SK-N-SH treated with all-trans-retinoic acid at 6 μM for 48 hours (cell line): ENCODE measurements at regions not wholly inside any gene's neighbourhood (a gene's known extent, or its start where the extent isn't known, plus 50 kb on each side); places are given as distances from the start of the nearest gene placed in this dataset.

Experiments used
- ATAC-seq: fragments of 200-7000 bp; cut with Tn5 transposase; 3 replicates; pipeline ENCODE4 v1.9.1; 2020; ENCODE audit warnings: mild to moderate bottlenecking, moderate library complexity
- ARNTL ChIP-seq: fragments of 450-650 bp; formaldehyde crosslinking; IDR thresholded peaks from 2 replicates; pipeline ENCODE4 v1.5.0; 2020; ENCODE audit warnings: low read depth, mild to moderate bottlenecking, moderate library complexity, borderline replicate concordance
- BACH2 ChIP-seq: fragments of 250-450 bp; sonication (Bioruptor Pico); IDR thresholded peaks from 2 replicates; pipeline ENCODE4 v1.9.0; 2021; ENCODE audit warnings: mild to moderate bottlenecking, borderline replicate concordance
- CSDC2 ChIP-seq: fragments of 250-450 bp; sonication (Bioruptor Pico); IDR thresholded peaks from 2 replicates; pipeline ENCODE4 v1.5.0; 2020; ENCODE audit warnings: mild to moderate bottlenecking, moderate library complexity
- CSRNP3 ChIP-seq: fragments of 250-450 bp; sonication (Bioruptor Pico); IDR thresholded peaks from 2 replicates; pipeline ENCODE4 v1.5.1; 2021; ENCODE audit warnings: mild to moderate bottlenecking, moderate library complexity
- ESRRG ChIP-seq: fragments of 250-450 bp; sonication (Bioruptor Pico); IDR thresholded peaks from 2 replicates; pipeline ENCODE4 v1.6.1; 2021; ENCODE audit warnings: mild to moderate bottlenecking
- GLIS3 ChIP-seq: fragments of 250-450 bp; sonication (Bioruptor Pico); IDR thresholded peaks from 2 replicates; pipeline ENCODE4 v1.5.0; 2020; ENCODE audit warnings: mild to moderate bottlenecking, moderate library complexity
- ISL1 ChIP-seq: fragments of 250-450 bp; sonication (Bioruptor Pico); IDR thresholded peaks from 2 replicates; pipeline ENCODE4 v2.1.2; 2022; ENCODE audit warnings: mild to moderate bottlenecking, moderate library complexity
- OSR1 ChIP-seq: fragments of 250-450 bp; sonication (Bioruptor Pico); IDR thresholded peaks from 2 replicates; pipeline ENCODE4 v1.8.0; 2022; ENCODE audit warnings: moderate library complexity, mild to moderate bottlenecking, inconsistent platforms
- PATZ1 ChIP-seq: fragments of 250-450 bp; sonication (Bioruptor Pico); IDR thresholded peaks from 2 replicates; pipeline ENCODE4 v1.8.0; 2020; ENCODE audit warnings: mild to moderate bottlenecking, moderate library complexity, borderline replicate concordance
- PPARA ChIP-seq: fragments of 250-450 bp; sonication (Bioruptor Pico); IDR thresholded peaks from 2 replicates; pipeline ENCODE4 v1.5.0; 2020; ENCODE audit warnings: mild to moderate bottlenecking, borderline replicate concordance
- RARB ChIP-seq: fragments of 250-450 bp; sonication (Bioruptor Pico); IDR thresholded peaks from 2 replicates; pipeline ENCODE4 v1.8.0; 2021; ENCODE audit warnings: mild to moderate bottlenecking, moderate library complexity
- TCF4 ChIP-seq: fragments of 250-450 bp; sonication (Bioruptor Pico); IDR thresholded peaks from 2 replicates; pipeline ENCODE4 v1.8.0; 2021; ENCODE audit warnings: mild to moderate bottlenecking, moderate library complexity, borderline replicate concordance
- TOX ChIP-seq: fragments of 250-450 bp; sonication (Bioruptor Pico); IDR thresholded peaks from 2 replicates; pipeline ENCODE4 v1.8.0; 2021; ENCODE audit warnings: mild to moderate bottlenecking, moderate library complexity, borderline replicate concordance
- TSHZ2 ChIP-seq: fragments of 250-450 bp; sonication (Bioruptor Pico); IDR thresholded peaks from 2 replicates; pipeline ENCODE4 v1.5.0; 2020; ENCODE audit warnings: mild to moderate bottlenecking, moderate library complexity
- ZC3H10 ChIP-seq: fragments of 250-450 bp; sonication (Bioruptor Pico); IDR thresholded peaks from 2 replicates; pipeline ENCODE4 v1.5.1; 2021; ENCODE audit warnings: mild to moderate bottlenecking, moderate library complexity
- ZFP3 ChIP-seq: fragments of 250-450 bp; sonication (Bioruptor Pico); IDR thresholded peaks from 2 replicates; pipeline ENCODE4 v1.5.0; 2020; ENCODE audit warnings: mild to moderate bottlenecking, moderate library complexity
- ZNF70 ChIP-seq: fragments of 450-650 bp; formaldehyde crosslinking; IDR thresholded peaks from 2 replicates; pipeline ENCODE4 v1.5.0; 2020; ENCODE audit warnings: mild to moderate bottlenecking, moderate library complexity
- ZNF8 ChIP-seq: fragments of 450-650 bp; formaldehyde crosslinking; IDR thresholded peaks from 2 replicates; pipeline ENCODE4 v1.5.0; 2020; ENCODE audit warnings: mild to moderate bottlenecking, moderate library complexity
- TF ChIP-seq, protein P1 (sequence below): fragments of 250-450 bp; sonication (Bioruptor Pico); IDR thresholded peaks from 2 replicates; pipeline ENCODE4 v1.8.0; 2021; ENCODE audit warnings: low read depth, mild to moderate bottlenecking, moderate library complexity, borderline replicate concordance
- TF ChIP-seq, protein P2 (sequence below): fragments of 250-450 bp; sonication (Bioruptor Pico); IDR thresholded peaks from 2 replicates; pipeline ENCODE4 v1.5.1; 2020; ENCODE audit warnings: low read depth, mild to moderate bottlenecking, moderate library complexity

DNA sequence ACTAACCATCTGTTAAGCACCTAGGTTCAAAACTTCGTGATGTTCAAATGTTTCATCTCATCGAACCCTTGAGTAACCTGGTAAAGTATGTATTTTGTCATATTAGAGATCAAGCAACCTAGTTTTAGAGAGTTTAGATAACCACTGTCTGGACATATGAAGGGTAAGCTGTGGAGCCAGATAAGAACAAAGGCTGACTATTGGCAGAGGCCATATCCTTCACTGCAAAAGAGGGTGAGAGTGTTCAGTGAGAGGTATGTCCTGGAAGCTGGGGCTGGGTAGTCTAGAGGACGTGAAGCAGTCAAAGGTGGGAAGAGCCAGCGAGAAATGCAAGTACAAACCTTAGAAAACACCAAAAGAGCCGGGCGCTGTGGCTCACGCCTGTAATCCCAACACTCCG lies 573.1 kb upstream of the KLF4 start:
- TF ChIP-seq PPARA (no peak), ZC3H10 (no peak), TCF4 (CRISPR knock-in tag) (no peak), OSR1 (CRISPR knock-in tag) (no peak), ESRRG (CRISPR knock-in tag) (no peak), GLIS3 (CRISPR knock-in tag) (no peak), ARNTL (CRISPR knock-in tag) (no peak), ZNF70 (CRISPR knock-in tag) (no peak), CSDC2 (CRISPR knock-in tag) (no peak), ISL1 (CRISPR knock-in tag) (no peak), ZFP3 (CRISPR knock-in tag) (no peak)
- TF ChIP-seq, protein P1, sequence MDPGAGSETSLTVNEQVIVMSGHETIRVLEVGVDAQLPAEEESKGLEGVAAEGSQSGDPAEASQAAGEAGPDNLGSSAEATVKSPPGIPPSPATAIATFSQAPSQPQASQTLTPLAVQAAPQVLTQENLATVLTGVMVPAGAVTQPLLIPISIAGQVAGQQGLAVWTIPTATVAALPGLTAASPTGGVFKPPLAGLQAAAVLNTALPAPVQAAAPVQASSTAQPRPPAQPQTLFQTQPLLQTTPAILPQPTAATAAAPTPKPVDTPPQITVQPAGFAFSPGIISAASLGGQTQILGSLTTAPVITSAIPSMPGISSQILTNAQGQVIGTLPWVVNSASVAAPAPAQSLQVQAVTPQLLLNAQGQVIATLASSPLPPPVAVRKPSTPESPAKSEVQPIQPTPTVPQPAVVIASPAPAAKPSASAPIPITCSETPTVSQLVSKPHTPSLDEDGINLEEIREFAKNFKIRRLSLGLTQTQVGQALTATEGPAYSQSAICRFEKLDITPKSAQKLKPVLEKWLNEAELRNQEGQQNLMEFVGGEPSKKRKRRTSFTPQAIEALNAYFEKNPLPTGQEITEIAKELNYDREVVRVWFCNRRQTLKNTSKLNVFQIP (CRISPR knock-in tag): no peak
- ATAC-seq: no peak

DNA sequence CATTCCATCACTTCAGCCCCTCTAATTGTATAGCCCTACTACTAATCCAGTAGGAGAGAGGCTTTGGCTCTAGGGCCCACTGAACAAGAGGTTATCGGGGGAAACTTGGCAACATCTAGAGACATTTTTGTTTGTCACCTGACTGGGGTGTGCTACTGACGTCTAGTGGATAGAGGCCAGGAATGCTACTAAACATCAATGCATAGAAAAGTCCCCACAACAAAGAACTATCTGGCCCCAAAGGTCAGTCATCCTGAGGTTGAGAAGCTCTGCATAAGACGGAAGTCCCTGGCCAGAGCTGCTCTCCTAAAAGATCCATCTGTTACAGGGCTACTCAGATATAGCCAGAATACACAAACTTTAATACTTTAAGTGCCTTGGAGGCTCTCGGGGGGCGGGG lies 570.6 kb upstream of the KLF4 start:
- no peak for TF ChIP-seq CSRNP3 (CRISPR knock-in tag)
- no peak for TF ChIP-seq ARNTL (CRISPR knock-in tag)
- no peak for TF ChIP-seq ISL1 (CRISPR knock-in tag)
- TF ChIP-seq ESRRG (CRISPR knock-in tag): no peak
- TF ChIP-seq RARB: no peak
- ATAC-seq: no peak

DNA sequence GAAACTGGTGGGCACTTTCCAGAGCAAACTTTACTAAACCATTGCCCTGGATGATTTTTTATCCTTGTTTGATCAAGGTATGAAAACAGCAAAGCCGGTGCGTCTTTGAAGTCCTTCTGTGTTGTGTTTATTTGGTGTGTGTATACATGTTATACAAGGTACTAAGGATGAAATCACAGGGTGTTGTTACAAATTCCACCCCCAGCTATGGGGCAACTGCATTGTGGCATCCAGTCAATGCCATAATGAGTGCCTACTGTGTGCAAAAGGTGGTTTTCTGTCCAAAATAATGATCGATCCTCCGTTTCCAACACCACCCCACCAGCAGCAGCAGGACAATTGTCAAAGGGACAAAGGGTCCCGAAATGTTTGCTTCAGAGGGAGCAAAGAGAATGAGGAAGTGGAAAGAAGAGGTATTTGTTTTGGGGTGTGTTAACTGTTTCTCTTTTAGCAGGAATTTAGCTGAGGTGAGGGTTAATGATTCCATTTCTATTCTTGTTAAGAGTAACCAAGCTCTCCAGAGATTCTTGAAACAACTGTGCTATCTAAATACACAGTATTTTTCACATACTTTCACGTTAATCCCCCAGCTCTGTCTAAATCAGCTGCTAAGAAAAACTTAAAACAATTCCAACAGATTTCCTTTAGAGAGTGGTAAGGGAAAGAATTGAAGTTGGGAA lies 568.7 kb upstream of the KLF4 start:
- TF ChIP-seq ZNF8 (CRISPR knock-in tag): no peak
- no peak for TF ChIP-seq ISL1 (CRISPR knock-in tag)
- no peak for TF ChIP-seq ESRRG (CRISPR knock-in tag)
- no peak for TF ChIP-seq PPARA
- no peak for ATAC-seq

- ATAC-seq: peak; percentile 88
- 0 out of 2 replicates have a peak, but pooled peaks have one; percentile 62 for TF ChIP-seq CSDC2 (CRISPR knock-in tag)
- 0 out of 2 replicates have a peak, but pooled peaks have one; percentile 25 for TF ChIP-seq PATZ1
- no peak for TF ChIP-seq TSHZ2 (CRISPR knock-in tag)
- TF ChIP-seq ISL1 (CRISPR knock-in tag): no peak
- no peak for TF ChIP-seq TOX (CRISPR knock-in tag)
- TF ChIP-seq ZFP3 (CRISPR knock-in tag): no peak
- TF ChIP-seq, protein P2, sequence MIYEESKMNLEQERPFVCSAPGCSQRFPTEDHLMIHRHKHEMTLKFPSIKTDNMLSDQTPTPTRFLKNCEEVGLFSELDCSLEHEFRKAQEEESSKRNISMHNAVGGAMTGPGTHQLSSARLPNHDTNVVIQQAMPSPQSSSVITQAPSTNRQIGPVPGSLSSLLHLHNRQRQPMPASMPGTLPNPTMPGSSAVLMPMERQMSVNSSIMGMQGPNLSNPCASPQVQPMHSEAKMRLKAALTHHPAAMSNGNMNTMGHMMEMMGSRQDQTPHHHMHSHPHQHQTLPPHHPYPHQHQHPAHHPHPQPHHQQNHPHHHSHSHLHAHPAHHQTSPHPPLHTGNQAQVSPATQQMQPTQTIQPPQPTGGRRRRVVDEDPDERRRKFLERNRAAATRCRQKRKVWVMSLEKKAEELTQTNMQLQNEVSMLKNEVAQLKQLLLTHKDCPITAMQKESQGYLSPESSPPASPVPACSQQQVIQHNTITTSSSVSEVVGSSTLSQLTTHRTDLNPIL: no peak
- no peak for TF ChIP-seq BACH2
Measured at GRCh38 chr9:108057421-108058134, 568.0 kb upstream of the KLF4 start.
